ENCODE measurements at regions not wholly inside any gene's neighbourhood (a gene's known extent, or its start where the extent isn't known, plus 50 kb on each side); places are given as distances from the start of the nearest gene placed in this dataset.

DNA sequence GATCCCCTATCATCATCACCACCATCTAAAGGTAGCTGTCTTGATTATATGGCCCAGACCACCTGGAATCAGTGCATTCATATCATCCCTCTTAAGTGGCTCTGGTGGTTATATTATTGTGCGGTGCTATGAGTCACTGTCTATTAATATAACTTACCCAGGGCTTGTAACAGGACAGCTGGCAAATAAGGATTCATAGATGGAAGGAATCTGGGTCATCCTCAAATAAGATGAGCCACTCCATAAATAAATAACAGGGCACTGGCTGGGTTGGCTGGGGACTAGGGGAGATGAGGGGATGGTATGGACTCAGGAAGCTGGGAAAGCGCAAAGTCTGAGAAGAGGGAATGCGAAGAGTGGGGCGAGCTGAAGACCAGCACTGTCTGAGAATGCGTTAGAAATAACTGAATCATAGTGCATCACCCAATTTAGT lies 216.1 kb downstream of the NUAK1 start:
- TF ChIP-seq CTCF (IDR thresholded peaks at IDR 0.05; ENCODE audit: insufficient read depth, low read length, poor library complexity, severe bottlenecking) = no peak
- no peak for TF ChIP-seq EZH2phosphoT487 (conservative IDR thresholded peaks at IDR 0.05; ENCODE audit: low read length)
